H4 (cell line): ENCODE measurements at regions not wholly inside any gene's neighbourhood (a gene's known extent, or its start where the extent isn't known, plus 50 kb on each side); places are given as distances from the start of the nearest gene placed in this dataset.
"Not testable (repeated sequence)": the region's sequence is repeated elsewhere in the genome, so short reads cannot be mapped to it uniquely, and the experiment has no call there.

Experiments
- DNase-seq: peaks from one replicate; pipeline ENCODE4 v3.0.0-alpha.2; 2015; ENCODE audit warnings: low spot score

GRCh38 chr6:112576423-112576822 is 229.3 kb downstream of the RFPL4B start:
- DNase-seq, result no peak

- DNase-seq, result no peak
Observed at GRCh38 chr6:112579601-112580000, 232.5 kb downstream of the RFPL4B start.

GRCh38 chr6:112581015-112581414 is 233.9 kb downstream of the RFPL4B start:
- DNase-seq, result no peak

GRCh38 chr6:112590326-112590725 is 243.2 kb downstream of the RFPL4B start:
- no peak for DNase-seq

GRCh38 chr6:112591329-112591728 is 244.2 kb downstream of the RFPL4B start:
- no peak for DNase-seq

- DNase-seq, result no peak
Observed at GRCh38 chr6:112592159-112592558, 245.0 kb downstream of the RFPL4B start.

- DNase-seq, result no peak
Observed at GRCh38 chr6:112594886-112595594, 247.9 kb downstream of the RFPL4B start.

- no peak for DNase-seq
Observed at GRCh38 chr6:112595841-112596240, 248.7 kb downstream of the RFPL4B start.

- no peak for DNase-seq
Observed at GRCh38 chr6:112597176-112597575, 250.0 kb downstream of the RFPL4B start.

- no peak for DNase-seq
Observed at GRCh38 chr6:112600168-112600567, 253.0 kb downstream of the RFPL4B start.

GRCh38 chr6:112603726-112604125 is 256.6 kb downstream of the RFPL4B start:
- no peak for DNase-seq

GRCh38 chr6:112606656-112607435 is 259.7 kb downstream of the RFPL4B start:
- DNase-seq, result no peak

GRCh38 chr6:112608925-112609324 is 261.8 kb downstream of the RFPL4B start:
- not testable (repeated sequence) for DNase-seq

GRCh38 chr6:112613410-112613809 is 266.3 kb downstream of the RFPL4B start:
- DNase-seq, result no peak

- no peak for DNase-seq
Observed at GRCh38 chr6:112618849-112619248, 271.7 kb downstream of the RFPL4B start.

- DNase-seq, result no peak
Observed at GRCh38 chr6:112620812-112621569, 273.9 kb downstream of the RFPL4B start.

GRCh38 chr6:112622036-112622435 is 274.9 kb downstream of the RFPL4B start:
- DNase-seq, result no peak

- DNase-seq, result peak; percentile 22
Observed at GRCh38 chr6:112626468-112627082, 279.4 kb downstream of the RFPL4B start.

GRCh38 chr6:112634376-112634775 is 287.2 kb downstream of the RFPL4B start:
- no peak for DNase-seq

GRCh38 chr6:112636650-112637262 is 289.6 kb downstream of the RFPL4B start:
- DNase-seq, result no peak

- DNase-seq, result peak; percentile 6
Observed at GRCh38 chr6:112639391-112639831, 292.3 kb downstream of the RFPL4B start.

GRCh38 chr6:112640891-112641290 is 293.8 kb downstream of the RFPL4B start:
- DNase-seq, result peak; percentile 3
